NCI-H187 treated with DMSO at 0.1 percent for 48 hours (cell line): ENCODE measurements at regions not wholly inside any gene's neighbourhood (a gene's known extent, or its start where the extent isn't known, plus 50 kb on each side); places are given as distances from the start of the nearest gene placed in this dataset.

Experiments used
- DNase-seq: peaks from one replicate; lab custom pipeline; 2025; lab: John Stamatoyannopoulos, UW

- no peak for DNase-seq
Observed at GRCh38 chr5:165094782-165095181, 1589.4 kb downstream of the MAT2B start.

- no peak for DNase-seq
Observed at GRCh38 chr5:165101709-165102108, 1596.3 kb downstream of the MAT2B start.

- DNase-seq: no peak
Observed at GRCh38 chr5:165104611-165105010, 1599.2 kb downstream of the MAT2B start.

GRCh38 chr5:165108809-165109208 is 1603.4 kb downstream of the MAT2B start:
- DNase-seq: no peak

- DNase-seq: no peak
Observed at GRCh38 chr5:165119175-165119574, 1613.8 kb downstream of the MAT2B start.

- no peak for DNase-seq
Observed at GRCh38 chr5:165126598-165126997, 1621.2 kb downstream of the MAT2B start.

GRCh38 chr5:165127941-165128340 is 1622.5 kb downstream of the MAT2B start:
- no peak for DNase-seq

- DNase-seq: no peak
Observed at GRCh38 chr5:165130656-165131055, 1625.2 kb downstream of the MAT2B start.

- no peak for DNase-seq
Observed at GRCh38 chr5:165134155-165134554, 1628.7 kb downstream of the MAT2B start.

GRCh38 chr5:165135565-165135964 is 1630.1 kb downstream of the MAT2B start:
- DNase-seq: no peak

GRCh38 chr5:165137701-165138100 is 1632.3 kb downstream of the MAT2B start:
- DNase-seq: no peak

- DNase-seq: no peak
Observed at GRCh38 chr5:165138236-165138635, 1632.8 kb downstream of the MAT2B start.

GRCh38 chr5:165139262-165139661 is 1633.8 kb downstream of the MAT2B start:
- DNase-seq: no peak

GRCh38 chr5:165139721-165140120 is 1634.3 kb downstream of the MAT2B start:
- DNase-seq: no peak

GRCh38 chr5:165143741-165144140 is 1638.3 kb downstream of the MAT2B start:
- DNase-seq: no peak

- no peak for DNase-seq
Observed at GRCh38 chr5:165149431-165149830, 1644.0 kb downstream of the MAT2B start.

GRCh38 chr5:165152058-165152457 is 1646.6 kb downstream of the MAT2B start:
- DNase-seq: no peak

GRCh38 chr5:165157219-165157618 is 1651.8 kb downstream of the MAT2B start:
- no peak for DNase-seq

GRCh38 chr5:165161204-165161603 is 1655.8 kb downstream of the MAT2B start:
- no peak for DNase-seq

GRCh38 chr5:165163861-165164260 is 1658.4 kb downstream of the MAT2B start:
- no peak for DNase-seq

- DNase-seq: no peak
Observed at GRCh38 chr5:165173651-165174050, 1668.2 kb downstream of the MAT2B start.

GRCh38 chr5:165175041-165175440 is 1669.6 kb downstream of the MAT2B start:
- no peak for DNase-seq

GRCh38 chr5:165184183-165184582 is 1678.8 kb downstream of the MAT2B start:
- no peak for DNase-seq

- no peak for DNase-seq
Observed at GRCh38 chr5:165185716-165186115, 1680.3 kb downstream of the MAT2B start.

GRCh38 chr5:165187815-165188214 is 1682.4 kb downstream of the MAT2B start:
- DNase-seq: no peak
